ENCODE measurements at regions not wholly inside any gene's neighbourhood (a gene's known extent, or its start where the extent isn't known, plus 50 kb on each side); places are given as distances from the start of the nearest gene placed in this dataset.

GRCh38 chr20:11092151-11092550 is 418.4 kb upstream of the JAG1 start:
- no peak for DNase-seq (ENCODE audit: low spot score in 2 of 2)
- no peak for TF ChIP-seq CTCF (IDR thresholded peaks at IDR 0.05)
- no peak for TF ChIP-seq POLR2A (IDR thresholded peaks at IDR 0.05)
- H3K4me3 ChIP-seq (ENCODE audit: low read depth, poor library complexity, severe bottlenecking): no peak overlapping the region
- 97 to 100% methylated on average over 1 of the region's 1 CpG for WGBS, 2 donors
- intact Hi-C loops (cut with DNase I; ENCODE audit: low total_unique reads): no loop called here

GRCh38 chr20:11094196-11094595 is 420.4 kb upstream of the JAG1 start:
- H3K4me3 ChIP-seq (ENCODE audit: low read depth, poor library complexity, severe bottlenecking): no peak overlapping the region
- TF ChIP-seq CTCF (IDR thresholded peaks at IDR 0.05): no peak
- TF ChIP-seq POLR2A (IDR thresholded peaks at IDR 0.05): no peak
- DNase-seq (ENCODE audit: low spot score in 2 of 2): no peak
- WGBS, 2 donors: 88 to 90% methylated on average over 1 of the region's 1 CpG
- intact Hi-C loops (cut with DNase I; ENCODE audit: low total_unique reads): no loop called here

GRCh38 chr20:11094711-11095110 is 420.9 kb upstream of the JAG1 start:
- intact Hi-C loops (cut with DNase I; ENCODE audit: low total_unique reads): no loop called here
- H3K4me3 ChIP-seq (ENCODE audit: low read depth, poor library complexity, severe bottlenecking): no peak overlapping the region
- DNase-seq (ENCODE audit: low spot score in 2 of 2): no peak
- TF ChIP-seq CTCF (IDR thresholded peaks at IDR 0.05) (no peak), POLR2A (IDR thresholded peaks at IDR 0.05) (no peak)
- 76 to 78% methylated on average over 2 of the region's 2 CpGs for WGBS, 2 donors

- intact Hi-C loops (cut with DNase I; ENCODE audit: low total_unique reads): no loop called here
- DNase-seq (ENCODE audit: low spot score in 2 of 2): no peak
- WGBS, 2 donors: 41 to 86% methylated on average over 1 of the region's 1 CpG
- H3K4me3 ChIP-seq (ENCODE audit: low read depth, poor library complexity, severe bottlenecking): no peak overlapping the region
- TF ChIP-seq POLR2A (IDR thresholded peaks at IDR 0.05): no peak
- no peak for TF ChIP-seq CTCF (IDR thresholded peaks at IDR 0.05)
These were observed 425.1 kb upstream of the JAG1 start for GRCh38 chr20:11098888-11099287.

- intact Hi-C loops (cut with DNase I; ENCODE audit: low total_unique reads): no loop called here
- TF ChIP-seq POLR2A (IDR thresholded peaks at IDR 0.05) (no peak), CTCF (IDR thresholded peaks at IDR 0.05) (no peak)
These were observed 427.4 kb upstream of the JAG1 start for GRCh38 chr20:11101243-11101642.

GRCh38 chr20:11101696-11102095 is 427.9 kb upstream of the JAG1 start:
- DNase-seq (ENCODE audit: low spot score in 2 of 2): no peak
- TF ChIP-seq POLR2A (IDR thresholded peaks at IDR 0.05): no peak
- no peak for TF ChIP-seq CTCF (IDR thresholded peaks at IDR 0.05)
- intact Hi-C loops (cut with DNase I; ENCODE audit: low total_unique reads): no loop called here
- no peak overlapping the region for H3K4me3 ChIP-seq (ENCODE audit: low read depth, poor library complexity, severe bottlenecking)
- 90 to 93% methylated on average over 7 of the region's 7 CpGs for WGBS, 2 donors

More at GRCh38 chr20:11101243-11101642, 427.4 kb upstream of the JAG1 start:
- H3K4me3 ChIP-seq (ENCODE audit: low read depth, poor library complexity, severe bottlenecking): no peak overlapping the region
- WGBS, 2 donors: 66 to 84% methylated on average over 2 of the region's 2 CpGs
- no peak for DNase-seq (ENCODE audit: low spot score in 2 of 2)

Measured in lower leg skin (tissue), 4 donors.